IMR-90 (cell line): ENCODE measurements at regions not wholly inside any gene's neighbourhood (a gene's known extent, or its start where the extent isn't known, plus 50 kb on each side); places are given as distances from the start of the nearest gene placed in this dataset.

Experiments used
- ATAC-seq: fragments of 200-7000 bp; cut with Tn5 transposase; 2 replicates; pipeline ENCODE4 v1.9.1; 2020; ENCODE audit warnings: low read depth, mild to moderate bottlenecking, moderate library complexity
- BruUV-seq: library from RNA; stranded (reverse); fragments of 400-500 nt; replicated peaks from 2 replicates; lab custom pipeline; 2021; lab: Mats Ljungman, UMichigan
- CTCF ChIA-PET: fragments of 300-600 bp; formaldehyde crosslinking; extraction: SDS; loops from one replicate; lab custom pipeline; 2021; ENCODE audit warnings: antibody characterized with exemption; lab: Yijun Ruan, JAX
- POLR2A ChIA-PET: fragments of 300-600 bp; sonication (Branson Sonifier 250); formaldehyde crosslinking; loops from one replicate; lab custom pipeline; 2022; ENCODE audit warnings: antibody characterized with exemption; ENCODE audit not compliant: unreplicated experiment; lab: Charles Lee
- DNase-seq: peaks from one replicate; pipeline ENCODE4 v3.0.0; 2013
- H2AFZ ChIP-seq: replicated peaks from 2 replicates; pipeline ENCODE3; 2013; ENCODE audit warnings: low read length, mild to moderate bottlenecking; ENCODE audit not compliant: poor library complexity
- H2AK5ac ChIP-seq: 2 replicates; pipeline ENCODE4 v1.6.1; 2013; ENCODE audit warnings: low read depth, low read length, inconsistent platforms
- H2AK9ac ChIP-seq: replicated peaks from 2 replicates; pipeline ENCODE3; 2013; ENCODE audit warnings: mild to moderate bottlenecking, low read depth, low read length, moderate library complexity; ENCODE audit not compliant: poor library complexity
- H2BK120ac ChIP-seq: 2 replicates; pipeline ENCODE4 v1.6.1; 2013; ENCODE audit warnings: low read depth, low read length, inconsistent platforms
- H2BK15ac ChIP-seq: 3 replicates; pipeline ENCODE4 v1.6.1; 2013; ENCODE audit warnings: low read depth, low read length, inconsistent platforms
- H2BK20ac ChIP-seq: 2 replicates; pipeline ENCODE4 v1.6.1; 2013; ENCODE audit warnings: low read depth, mild to moderate bottlenecking, inconsistent platforms, low read length, moderate library complexity
- H2BK5ac ChIP-seq: 2 replicates; pipeline ENCODE4 v1.6.1; 2013; ENCODE audit warnings: mild to moderate bottlenecking, low read depth, low read length, inconsistent platforms; ENCODE audit not compliant: poor library complexity, severe bottlenecking
- H3K14ac ChIP-seq: replicated peaks from 2 replicates; pipeline ENCODE4 v1.6.1; 2013; ENCODE audit warnings: low read depth, low read length, inconsistent platforms
- H3K18ac ChIP-seq: 2 replicates; pipeline ENCODE4 v1.6.1; 2013; ENCODE audit warnings: low read depth, low read length, control low read depth
- H3K23ac ChIP-seq: 2 replicates; pipeline ENCODE4 v1.6.1; 2013; ENCODE audit warnings: low read depth, low read length, inconsistent platforms
- H3K27ac ChIP-seq: 2 replicates; pipeline ENCODE4 v1.5.1; 2013; ENCODE audit warnings: mild to moderate bottlenecking, control low read depth, low read length; ENCODE audit not compliant: insufficient read depth
- H3K27me3 ChIP-seq: 2 replicates; pipeline ENCODE4 v1.6.1; 2013; ENCODE audit warnings: low read length; ENCODE audit not compliant: control insufficient read depth, insufficient read depth
- H3K36me3 ChIP-seq: 2 replicates; pipeline ENCODE4 v1.6.1; 2013; ENCODE audit warnings: low read length, mixed read lengths; ENCODE audit not compliant: control insufficient read depth, insufficient read depth
- H3K4ac ChIP-seq: 2 replicates; pipeline ENCODE4 v1.6.1; 2013; ENCODE audit warnings: low read depth, low read length, inconsistent platforms
- H3K4me1 ChIP-seq: 2 replicates; pipeline ENCODE4 v1.6.1; 2013; ENCODE audit warnings: low read length, mixed read lengths; ENCODE audit not compliant: control insufficient read depth, insufficient read depth
- H3K4me2 ChIP-seq: 2 replicates; pipeline ENCODE4 v1.6.1; 2013; ENCODE audit warnings: low read depth, mild to moderate bottlenecking, control low read depth, low read length, moderate library complexity
- H3K4me3 ChIP-seq: 2 replicates; pipeline ENCODE4 v1.5.1; 2013; ENCODE audit warnings: low read depth, mild to moderate bottlenecking, control low read depth, low read length, moderate library complexity; ENCODE audit not compliant: insufficient read depth
- H3K56ac ChIP-seq: 2 replicates; pipeline ENCODE4 v1.6.1; 2013; ENCODE audit warnings: low read length, inconsistent platforms; ENCODE audit not compliant: insufficient read depth; ENCODE audit errors: extremely low read depth
- H3K79me1 ChIP-seq, 2 experiments: 2 replicates each; pipeline ENCODE4 v1.6.1; 2013; ENCODE audit warnings: low read length in 2 of 2, inconsistent platforms in 1 of 2, low read depth in 1 of 2
- H3K9ac ChIP-seq: 2 replicates; pipeline ENCODE4 v1.6.1; 2013; ENCODE audit warnings: low read depth, low read length, control low read depth
- H3K9me1 ChIP-seq: 2 replicates; pipeline ENCODE4 v1.6.1; 2013; ENCODE audit warnings: low read length, inconsistent platforms; ENCODE audit not compliant: insufficient read depth
- H3K9me3 ChIP-seq: 2 replicates; pipeline ENCODE4 v1.6.1; 2013; ENCODE audit warnings: low read length; ENCODE audit not compliant: control insufficient read depth, insufficient read depth
- H4K20me1 ChIP-seq: 2 replicates; pipeline ENCODE4 v1.6.1; 2013; ENCODE audit warnings: low read length, inconsistent platforms; ENCODE audit not compliant: insufficient read depth
- H4K5ac ChIP-seq: 2 replicates; pipeline ENCODE4 v1.6.1; 2013; ENCODE audit warnings: mild to moderate bottlenecking, low read depth, low read length, control low read depth
- H4K8ac ChIP-seq, 2 experiments: 2 replicates each; pipeline ENCODE4 v1.6.1; 2013; ENCODE audit warnings: low read depth in 2 of 2, low read length in 2 of 2, control low read depth in 1 of 2, inconsistent platforms in 1 of 2
- H4K91ac ChIP-seq: 2 replicates; pipeline ENCODE4 v1.6.1; 2013; ENCODE audit warnings: low read depth, low read length, inconsistent platforms; ENCODE audit not compliant: insufficient read depth
- BHLHE40 ChIP-seq: fragments of 150-350 bp; IDR thresholded peaks from 2 replicates; pipeline ENCODE4 v1.6.1; 2016; ENCODE audit warnings: mild to moderate bottlenecking, low read depth, low read length
- CEBPB ChIP-seq: IDR thresholded peaks from 2 replicates; pipeline ENCODE4 v1.6.1; 2012; ENCODE audit warnings: low read depth, low read length, improper control_type of control experiment
- CHD1 ChIP-seq: IDR thresholded peaks from 2 replicates; pipeline ENCODE4 v1.6.1; 2012; ENCODE audit warnings: low read depth, low read length, improper control_type of control experiment
- CTCF ChIP-seq: conservative IDR thresholded peaks from 2 replicates; pipeline ENCODE4 v1.5.1; 2012; ENCODE audit warnings: mild to moderate bottlenecking, low read depth, low read length, improper control_type of control experiment
- ELK1 ChIP-seq: fragments of 150-350 bp; IDR thresholded peaks from 2 replicates; pipeline ENCODE4 v1.6.1; 2016; ENCODE audit warnings: low read depth, mild to moderate bottlenecking, low read length, moderate library complexity, borderline replicate concordance
- FOS ChIP-seq: fragments of 150-350 bp; IDR thresholded peaks from 2 replicates; pipeline ENCODE4 v1.6.1; 2016; ENCODE audit warnings: low read depth, low read length
- MAFK ChIP-seq: IDR thresholded peaks from 2 replicates; pipeline ENCODE4 v1.6.1; 2012; ENCODE audit warnings: low read depth, low read length, improper control_type of control experiment
- MAZ ChIP-seq: IDR thresholded peaks from 2 replicates; pipeline ENCODE4 v1.6.1; 2012; ENCODE audit warnings: low read depth, mild to moderate bottlenecking, low read length, improper control_type of control experiment, moderate library complexity, borderline replicate concordance
- MXI1 ChIP-seq: IDR thresholded peaks from 2 replicates; pipeline ENCODE4 v1.6.1; 2012; ENCODE audit warnings: low read depth, mild to moderate bottlenecking, low read length, moderate library complexity, borderline replicate concordance
- NFE2L2 ChIP-seq: fragments of 150-350 bp; IDR thresholded peaks from 2 replicates; pipeline ENCODE4 v1.6.1; 2016; ENCODE audit warnings: low read depth, mild to moderate bottlenecking, low read length
- POLR2A ChIP-seq: IDR thresholded peaks from 2 replicates; pipeline ENCODE4 v1.6.1; 2012; ENCODE audit warnings: mild to moderate bottlenecking, low read depth, low read length
- RAD21 ChIP-seq: IDR thresholded peaks from 2 replicates; pipeline ENCODE4 v1.6.1; 2012; ENCODE audit warnings: low read length, improper control_type of control experiment
- RCOR1 ChIP-seq: IDR thresholded peaks from 2 replicates; pipeline ENCODE4 v1.6.1; 2012; ENCODE audit warnings: mild to moderate bottlenecking, low read length, improper control_type of control experiment; ENCODE audit not compliant: insufficient replicate concordance
- RFX5 ChIP-seq: IDR thresholded peaks from 2 replicates; pipeline ENCODE4 v1.8.0; 2012; ENCODE audit warnings: low read depth, mild to moderate bottlenecking, low read length, moderate library complexity
- SMC3 ChIP-seq: fragments of 150-350 bp; IDR thresholded peaks from 2 replicates; pipeline ENCODE4 v1.6.1; 2016; ENCODE audit warnings: low read depth, mild to moderate bottlenecking, antibody characterized with exemption, low read length, moderate library complexity
- USF2 ChIP-seq: fragments of 150-350 bp; IDR thresholded peaks from 2 replicates; pipeline ENCODE4 v1.6.1; 2017; ENCODE audit warnings: mild to moderate bottlenecking, antibody characterized with exemption, low read length, low read depth
- whole genome bisulfite sequencing, 2 experiments: methylation state at CpG; one replicate each; pipeline versions ENCODE4 v1.1.5 to v1.1.7; 2013; ENCODE audit warnings: missing lambda C conversion rate in 2 of 2; ENCODE audit not compliant: insufficient read length in 1 of 2; ENCODE audit errors: extremely low coverage in 2 of 2; 5-methylcytosine and 5-hydroxymethylcytosine counted together
- dilution Hi-C: fragments of 300-500 bp; cut with HindIII; formaldehyde crosslinking; loops from one replicate; pipeline ENCODE4 v1.14.3; 2018; ENCODE audit warnings: low sequenced_read_pairs; ENCODE audit not compliant: unreplicated experiment
- in situ Hi-C: fragments of 300-500 bp; cut with MboI; formaldehyde crosslinking; loops from 3 replicates; pipeline ENCODE4 v1.14.3; 2019; ENCODE audit warnings: low sequenced_read_pairs, inconsistent platforms, mixed read lengths
- intact Hi-C: fragments of 100-400 bp; cut with micrococcal nuclease; formaldehyde crosslinking; loops from 2 replicates; pipeline ENCODE4 v1.10.0; 2022

GRCh38 chr10:120406376-120406775 is 50.7 kb upstream of the PLPP4 start:
- Histone ChIP-seq H2BK5ac (no peak overlapping the region), H2BK20ac (no peak overlapping the region), H2AFZ (no peak overlapping the region), H2BK15ac (no peak overlapping the region), H3K14ac (no peak overlapping the region), H3K79me1 (no peaks in the 10 kb centered on the region), H3K9ac (no peak overlapping the region), H3K9me3 (peaks cover 22% of the 10 kb centered on the region), H3K4me2 (no peak overlapping the region), H3K9me1 (no peaks in the 10 kb centered on the region), H2AK9ac (no peak overlapping the region), H2BK120ac (no peak overlapping the region), H3K4me3 (no peak overlapping the region), H3K18ac (no peak overlapping the region), H4K20me1 (no peaks in the 10 kb centered on the region), H3K4me1 (no peaks in the 10 kb centered on the region), H3K23ac (no peak overlapping the region), H2AK5ac (no peak overlapping the region), H3K36me3 (no peaks in the 10 kb centered on the region), H3K56ac (no peak overlapping the region), H3K27me3 (no peaks in the 10 kb centered on the region), H3K4ac (no peak overlapping the region), H4K91ac (no peak overlapping the region), H4K5ac (no peak overlapping the region), H4K8ac (no peak overlapping the region), H3K27ac (no peak overlapping the region)
- intact Hi-C loops = no loop called here
- TF ChIP-seq RCOR1 (no peak), USF2 (no peak), MXI1 (no peak), ELK1 (no peak), RAD21 (no peak), CEBPB (no peak), FOS (no peak), CHD1 (no peak), MAFK (no peak), SMC3 (no peak), BHLHE40 (no peak), MAZ (no peak), RFX5 (no peak), NFE2L2 (no peak), CTCF (no peak), POLR2A (no peak)
- DNase-seq (no peak), ATAC-seq (no peak)
- no CpG with 5 or more reads among the region's 4 CpGs for WGBS, 2 experiments
- ChIA-PET POLR2A (no interaction called here), CTCF (no interaction called here)
- dilution Hi-C loops = no loop called here
- no TSS peak for BruUV-seq
- in situ Hi-C loops = no loop called here
